Karpas-422 (cell line): ENCODE measurements at regions not wholly inside any gene's neighbourhood (a gene's known extent, or its start where the extent isn't known, plus 50 kb on each side); places are given as distances from the start of the nearest gene placed in this dataset.
A peak's percentile ranks its signal among the peaks of the same experiment; 100 is the strongest.

Experiments
- DNase-seq: peaks from one replicate; pipeline ENCODE4 v3.0.0-alpha.2; 2015
- H2AFZ ChIP-seq: fragments of 200-600 bp; sonication (generic); 2 replicates; pipeline ENCODE4 v1.6.1; 2014; ENCODE audit warnings: antibody characterized with exemption, low read length, mixed read lengths
- H3K27ac ChIP-seq: fragments of 200-600 bp; sonication (generic); 2 replicates; pipeline ENCODE4 v1.5.1; 2014; ENCODE audit warnings: mild to moderate bottlenecking, low read length, moderate library complexity
- H3K27me3 ChIP-seq: fragments of 200-600 bp; sonication (generic); 2 replicates; pipeline ENCODE4 v1.6.1; 2014; ENCODE audit warnings: low read length, mixed read lengths
- H3K36me3 ChIP-seq: fragments of 200-600 bp; sonication (generic); 2 replicates; pipeline ENCODE4 v1.6.1; 2014; ENCODE audit warnings: low read length, mixed read lengths; ENCODE audit not compliant: insufficient read depth
- H3K4me1 ChIP-seq: fragments of 200-600 bp; sonication (generic); 2 replicates; pipeline ENCODE4 v1.6.1; 2014; ENCODE audit warnings: mild to moderate bottlenecking, low read length, mixed read lengths
- H3K4me2 ChIP-seq: fragments of 200-600 bp; sonication (generic); 2 replicates; pipeline ENCODE4 v1.6.1; 2014; ENCODE audit warnings: low read length, low read depth, mild to moderate bottlenecking; ENCODE audit not compliant: poor library complexity, severe bottlenecking
- H3K4me3 ChIP-seq: fragments of 200-600 bp; sonication (generic); 2 replicates; pipeline ENCODE4 v1.5.1; 2014; ENCODE audit warnings: mild to moderate bottlenecking, antibody characterized with exemption, low read length, mixed read lengths
- H3K79me2 ChIP-seq: fragments of 200-600 bp; sonication (generic); 2 replicates; pipeline ENCODE4 v1.6.1; 2014; ENCODE audit warnings: mild to moderate bottlenecking, low read length, mixed read lengths
- H3K9ac ChIP-seq: fragments of 200-600 bp; sonication (generic); 2 replicates; pipeline ENCODE4 v1.6.0; 2014; ENCODE audit warnings: low read length
- H3K9me2 ChIP-seq: fragments of 200-600 bp; sonication (generic), shearing (Covaris generic); replicated peaks from 2 replicates; pipeline ENCODE4 v1.6.0; 2014; ENCODE audit warnings: mild to moderate bottlenecking, low read length, moderate library complexity; ENCODE audit not compliant: insufficient read depth
- H3K9me3 ChIP-seq: fragments of 300-700, 200-600 bp; sonication (generic); 2 replicates; pipeline ENCODE4 v1.6.1; 2014; ENCODE audit warnings: low read length, mixed read lengths
- H4K20me1 ChIP-seq: fragments of 200-600 bp; sonication (generic); 2 replicates; pipeline ENCODE4 v1.6.1; 2014; ENCODE audit warnings: mild to moderate bottlenecking, antibody characterized with exemption, low read length, low read depth; ENCODE audit not compliant: insufficient read depth

- Histone ChIP-seq H2AFZ (peak overlapping the region; percentile 19), H3K36me3 (no peaks in the 10 kb centered on the region), H3K4me1 (peaks cover 40% of the 10 kb centered on the region), H3K27me3 (no peaks in the 10 kb centered on the region), H3K27ac (peak overlapping the region; percentile 60), H3K4me2 (peak overlapping the region; percentile 38), H3K4me3 (peak overlapping the region; percentile 1; the same call in 1 of the 2 replicates), H3K9me2 (no peaks in the 10 kb centered on the region), H3K9ac (peak overlapping the region; percentile 10; the same call in 1 of the 2 replicates), H3K9me3 (no peaks in the 10 kb centered on the region), H4K20me1 (no peaks in the 10 kb centered on the region), H3K79me2 (no peaks in the 10 kb centered on the region)
- DNase-seq: peak; percentile 93
These were observed 68.3 kb upstream of the POU2AF2 start for GRCh38 chr11:111177037-111177871.

- Histone ChIP-seq H3K27me3 (no peaks in the 10 kb centered on the region), H3K4me2 (no peak overlapping the region), H3K4me3 (no peak overlapping the region), H3K36me3 (no peaks in the 10 kb centered on the region), H2AFZ (peak overlapping the region; percentile 0; the same call in 1 of the 2 replicates), H3K9me2 (no peaks in the 10 kb centered on the region), H3K4me1 (peaks cover 40% of the 10 kb centered on the region), H3K9ac (0 out of 2 replicates have a peak overlapping the region, but pooled peaks have one; percentile 0), H4K20me1 (no peaks in the 10 kb centered on the region), H3K27ac (peak overlapping the region; percentile 60), H3K79me2 (no peaks in the 10 kb centered on the region), H3K9me3 (no peaks in the 10 kb centered on the region)
- no peak for DNase-seq
These were observed 68.9 kb upstream of the POU2AF2 start for GRCh38 chr11:111176603-111177002.

GRCh38 chr11:111173221-111173620, 72.3 kb upstream of the POU2AF2 start:
- no peaks in the 10 kb centered on the region for H4K20me1 ChIP-seq
- no peaks in the 10 kb centered on the region for H3K9me3 ChIP-seq
- H3K4me1 ChIP-seq: peaks cover 18% of the 10 kb centered on the region
- no peak overlapping the region for H3K4me3 ChIP-seq
- no peaks in the 10 kb centered on the region for H3K9me2 ChIP-seq
- no peak overlapping the region for H3K4me2 ChIP-seq
- no peaks in the 10 kb centered on the region for H3K79me2 ChIP-seq
- no peak overlapping the region for H3K9ac ChIP-seq
- no peak overlapping the region for H2AFZ ChIP-seq
- DNase-seq: no peak
- no peaks in the 10 kb centered on the region for H3K27me3 ChIP-seq
- no peaks in the 10 kb centered on the region for H3K36me3 ChIP-seq
- H3K27ac ChIP-seq: no peak overlapping the region

GRCh38 chr11:111172321-111172862, 73.1 kb upstream of the POU2AF2 start:
- H3K4me3 ChIP-seq: no peak overlapping the region
- H2AFZ ChIP-seq: 0 out of 2 replicates have a peak overlapping the region, but pooled peaks have one; percentile 0
- H3K9ac ChIP-seq: no peak overlapping the region
- peaks cover 10% of the 10 kb centered on the region for H3K4me1 ChIP-seq
- no peaks in the 10 kb centered on the region for H3K79me2 ChIP-seq
- H3K36me3 ChIP-seq: no peaks in the 10 kb centered on the region
- DNase-seq: no peak
- no peak overlapping the region for H3K4me2 ChIP-seq
- H3K9me2 ChIP-seq: no peaks in the 10 kb centered on the region
- no peaks in the 10 kb centered on the region for H4K20me1 ChIP-seq
- H3K9me3 ChIP-seq: no peaks in the 10 kb centered on the region
- H3K27me3 ChIP-seq: no peaks in the 10 kb centered on the region
- H3K27ac ChIP-seq: no peak overlapping the region

- Histone ChIP-seq H3K4me3 (no peak overlapping the region), H2AFZ (no peak overlapping the region), H3K27me3 (no peaks in the 10 kb centered on the region), H3K36me3 (no peaks in the 10 kb centered on the region), H3K79me2 (no peaks in the 10 kb centered on the region), H3K9ac (no peak overlapping the region), H3K9me2 (no peaks in the 10 kb centered on the region), H3K4me2 (no peak overlapping the region), H3K27ac (no peak overlapping the region), H3K4me1 (no peaks in the 10 kb centered on the region), H4K20me1 (no peaks in the 10 kb centered on the region), H3K9me3 (no peaks in the 10 kb centered on the region)
- DNase-seq: no peak
These were observed 74.7 kb upstream of the POU2AF2 start for GRCh38 chr11:111170761-111171379.

- H3K27me3 ChIP-seq: no peaks in the 10 kb centered on the region
- no peak overlapping the region for H3K4me2 ChIP-seq
- no peak overlapping the region for H3K9ac ChIP-seq
- no peaks in the 10 kb centered on the region for H3K79me2 ChIP-seq
- no peaks in the 10 kb centered on the region for H3K9me2 ChIP-seq
- DNase-seq: no peak
- H3K9me3 ChIP-seq: no peaks in the 10 kb centered on the region
- no peak overlapping the region for H3K27ac ChIP-seq
- no peaks in the 10 kb centered on the region for H3K36me3 ChIP-seq
- H3K4me1 ChIP-seq: no peaks in the 10 kb centered on the region
- H2AFZ ChIP-seq: no peak overlapping the region
- H3K4me3 ChIP-seq: no peak overlapping the region
- no peaks in the 10 kb centered on the region for H4K20me1 ChIP-seq
These were observed 76.2 kb upstream of the POU2AF2 start for GRCh38 chr11:111169367-111169766.

- no peak overlapping the region for H3K9ac ChIP-seq
These were observed 76.7 kb upstream of the POU2AF2 start for GRCh38 chr11:111168871-111169270.

GRCh38 chr11:111167666-111168065, 77.9 kb upstream of the POU2AF2 start:
- Histone ChIP-seq H3K4me2 (no peak overlapping the region), H3K4me1 (no peaks in the 10 kb centered on the region), H3K9me3 (no peaks in the 10 kb centered on the region), H3K79me2 (no peaks in the 10 kb centered on the region), H3K4me3 (no peak overlapping the region), H2AFZ (no peak overlapping the region), H3K9ac (no peak overlapping the region), H4K20me1 (no peaks in the 10 kb centered on the region), H3K9me2 (no peaks in the 10 kb centered on the region), H3K27me3 (0 out of 2 replicates have a peak, but pooled peaks cover 2% of the 10 kb centered on the region), H3K36me3 (no peaks in the 10 kb centered on the region), H3K27ac (no peak overlapping the region)
- no peak for DNase-seq

More at GRCh38 chr11:111168871-111169270, 76.7 kb upstream of the POU2AF2 start:
- Histone ChIP-seq H3K4me1 (no peaks in the 10 kb centered on the region), H3K9me2 (no peaks in the 10 kb centered on the region), H3K79me2 (no peaks in the 10 kb centered on the region), H3K27me3 (no peaks in the 10 kb centered on the region), H3K4me3 (no peak overlapping the region), H3K4me2 (no peak overlapping the region), H3K36me3 (no peaks in the 10 kb centered on the region), H4K20me1 (no peaks in the 10 kb centered on the region), H3K9me3 (no peaks in the 10 kb centered on the region), H3K27ac (no peak overlapping the region), H2AFZ (no peak overlapping the region)
- DNase-seq: no peak
